Left lung (tissue), 4 donors: ENCODE measurements at regions not wholly inside any gene's neighbourhood (a gene's known extent, or its start where the extent isn't known, plus 50 kb on each side); places are given as distances from the start of the nearest gene placed in this dataset.

ENCODE experiments used
- ATAC-seq: fragments of 200-7000 bp; cut with Tn5 transposase; one replicate; pipeline ENCODE4 v1.9.1; 2020; ENCODE audit warnings: moderate library complexity
- DNase-seq, 4 donors: peaks; one replicate each; pipeline ENCODE4 v3.0.0-alpha.2; 2013 to 2020
- H3K27ac ChIP-seq, 2 donors: fragments of 200-600 bp; sonication (generic) in 1 of 2; one replicate each; pipeline versions ENCODE4 v1.5.0 to v1.8.0; 2020 to 2021
- H3K27me3 ChIP-seq, 2 donors: fragments of 200-600 bp; sonication (generic) in 1 of 2; one replicate each; pipeline versions ENCODE4 v1.5.0 to v1.8.0; 2020 to 2021
- H3K36me3 ChIP-seq, 2 donors: fragments of 200-600 bp; sonication (generic) in 1 of 2; one replicate each; pipeline versions ENCODE4 v1.5.0 to v1.8.0; 2020 to 2021
- H3K4me1 ChIP-seq, 2 donors: fragments of 200-600 bp; one replicate each; pipeline ENCODE4 v1.8.0; 2021
- H3K4me3 ChIP-seq, 2 donors: fragments of 200-600 bp; sonication (generic) in 1 of 2; one replicate each; pipeline versions ENCODE4 v1.5.0 to v1.8.0; 2020 to 2021; ENCODE audit warnings: mild to moderate bottlenecking in 1 of 2
- H3K9me3 ChIP-seq, 2 donors: fragments of 200-600 bp; sonication (generic) in 1 of 2; one replicate each; pipeline versions ENCODE4 v1.5.0 to v1.8.0; 2020 to 2021
- intact Hi-C, 2 donors: fragments of 100-400 bp; cut with DNase I; formaldehyde crosslinking; loops; one replicate each; pipeline versions ENCODE4 v1.11.2 to v1.14.2; 2022
- TF ChIP-seq, protein P1 (sequence below), 2 donors: fragments of 200-600 bp; sonication (generic) in 1 of 2; IDR thresholded peaks; one replicate each; pipeline versions ENCODE4 v1.5.0 to v1.8.0; 2021; ENCODE audit warnings: antibody characterized with exemption in 2 of 2
- donor health status: DM: no; HTN: yes; CAD: no.
- donor health status: DM: no; HTN: no; CAD: no.

DNA sequence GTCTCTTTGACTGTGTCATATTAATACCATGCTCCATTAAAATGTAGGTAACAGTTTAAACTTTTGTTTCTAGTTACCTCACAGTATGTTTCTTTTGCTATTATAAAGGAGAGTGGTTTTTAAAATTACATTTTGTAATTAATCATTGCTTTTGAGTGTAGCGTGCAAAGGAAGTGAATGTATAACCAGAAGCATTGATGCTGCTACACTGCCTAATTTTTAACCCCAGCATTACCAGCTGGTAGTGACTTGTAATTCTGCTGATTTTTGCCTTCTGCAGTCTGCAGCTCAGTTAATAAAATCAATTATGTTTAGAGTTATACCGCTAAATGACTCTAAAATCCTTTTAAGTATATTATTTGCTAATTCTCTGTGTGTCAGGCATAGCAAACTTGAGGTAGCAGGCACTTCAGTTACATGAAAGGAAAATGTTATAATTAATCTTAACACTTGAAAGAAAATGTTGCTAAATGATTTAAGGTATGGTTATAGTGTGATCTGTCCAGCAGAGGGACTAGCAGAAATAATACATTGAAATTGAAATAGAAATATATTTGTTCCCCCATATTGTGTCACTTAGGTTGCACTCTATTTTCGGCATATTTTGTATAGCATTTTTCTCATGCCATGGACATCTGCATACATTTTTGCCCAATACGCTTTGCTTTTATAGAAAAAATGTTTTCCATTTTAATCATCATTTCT is 388.5 kb downstream of the CNTNAP4 start:
- no peak for ATAC-seq

DNA sequence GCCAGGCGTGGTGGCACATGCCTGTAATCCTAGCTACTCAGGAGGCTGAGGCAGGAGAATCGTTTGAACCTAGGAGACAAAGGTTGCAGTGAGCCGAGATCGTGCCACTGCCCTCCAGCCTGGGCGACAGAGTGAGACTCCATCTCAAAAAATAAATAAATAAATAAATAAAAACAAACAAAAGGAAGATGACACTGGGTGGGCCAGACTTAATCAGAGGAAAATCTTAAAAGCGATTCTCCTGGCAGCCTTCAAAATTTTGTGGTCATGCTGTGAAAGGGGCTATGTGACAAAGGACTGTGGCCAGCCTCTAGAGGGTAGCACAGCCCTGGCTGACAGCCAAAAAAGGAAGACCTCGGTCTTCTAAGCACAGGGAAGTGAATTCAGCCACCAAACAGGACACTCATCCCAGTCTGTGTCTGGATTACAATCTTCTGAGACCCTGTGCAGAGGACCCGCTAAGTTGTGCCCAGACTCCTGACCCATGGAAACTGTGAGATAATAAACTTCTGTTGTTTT is 391.1 kb downstream of the CNTNAP4 start:
- no peak overlapping the region for H3K27ac ChIP-seq
- no peaks in the 10 kb centered on the region for H3K36me3 ChIP-seq
- H3K4me1 ChIP-seq, result no peaks in the 10 kb centered on the region
- H3K4me3 ChIP-seq, result no peak overlapping the region
- intact Hi-C loops, result no loop called here
- no peaks in the 10 kb centered on the region for H3K9me3 ChIP-seq
- ATAC-seq (no peak), DNase-seq (no peak)
- TF ChIP-seq, protein P1, sequence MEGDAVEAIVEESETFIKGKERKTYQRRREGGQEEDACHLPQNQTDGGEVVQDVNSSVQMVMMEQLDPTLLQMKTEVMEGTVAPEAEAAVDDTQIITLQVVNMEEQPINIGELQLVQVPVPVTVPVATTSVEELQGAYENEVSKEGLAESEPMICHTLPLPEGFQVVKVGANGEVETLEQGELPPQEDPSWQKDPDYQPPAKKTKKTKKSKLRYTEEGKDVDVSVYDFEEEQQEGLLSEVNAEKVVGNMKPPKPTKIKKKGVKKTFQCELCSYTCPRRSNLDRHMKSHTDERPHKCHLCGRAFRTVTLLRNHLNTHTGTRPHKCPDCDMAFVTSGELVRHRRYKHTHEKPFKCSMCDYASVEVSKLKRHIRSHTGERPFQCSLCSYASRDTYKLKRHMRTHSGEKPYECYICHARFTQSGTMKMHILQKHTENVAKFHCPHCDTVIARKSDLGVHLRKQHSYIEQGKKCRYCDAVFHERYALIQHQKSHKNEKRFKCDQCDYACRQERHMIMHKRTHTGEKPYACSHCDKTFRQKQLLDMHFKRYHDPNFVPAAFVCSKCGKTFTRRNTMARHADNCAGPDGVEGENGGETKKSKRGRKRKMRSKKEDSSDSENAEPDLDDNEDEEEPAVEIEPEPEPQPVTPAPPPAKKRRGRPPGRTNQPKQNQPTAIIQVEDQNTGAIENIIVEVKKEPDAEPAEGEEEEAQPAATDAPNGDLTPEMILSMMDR (IDR thresholded peaks at IDR 0.05), result no peak
- no peaks in the 10 kb centered on the region for H3K27me3 ChIP-seq

More for the DNA sequence above, 388.5 kb downstream of the CNTNAP4 start:
- no peak for DNase-seq
- H3K4me3 ChIP-seq, result no peak overlapping the region
- no peaks in the 10 kb centered on the region for H3K27me3 ChIP-seq
- TF ChIP-seq, protein P1 (IDR thresholded peaks at IDR 0.05), result no peak
- intact Hi-C loops, result no loop called here
- no peak overlapping the region for H3K27ac ChIP-seq
- no peaks in the 10 kb centered on the region for H3K36me3 ChIP-seq
- no peaks in the 10 kb centered on the region for H3K9me3 ChIP-seq
- H3K4me1 ChIP-seq, result no peaks in the 10 kb centered on the region

DNA sequence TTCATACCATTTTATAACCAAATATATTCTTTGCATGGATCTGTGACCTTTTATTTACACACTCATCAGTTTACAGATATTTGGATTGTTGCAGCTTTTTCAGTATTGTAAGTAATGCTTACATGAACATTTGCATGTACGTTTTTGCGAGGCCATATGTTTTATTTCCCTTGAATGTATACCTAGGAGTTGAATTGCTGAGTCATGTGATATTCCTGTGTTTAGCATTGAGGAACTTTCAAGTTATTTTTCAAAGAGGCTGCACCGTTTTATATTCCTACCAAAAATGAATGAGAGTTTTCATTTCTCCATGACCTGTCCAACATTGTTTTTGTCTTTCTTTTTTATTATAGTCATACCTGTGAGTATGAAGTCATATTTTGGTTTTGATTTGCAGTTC is 392.1 kb downstream of the CNTNAP4 start:
- DNase-seq (no peak), ATAC-seq (no peak)
- Histone ChIP-seq H3K4me1 (no peaks in the 10 kb centered on the region), H3K9me3 (no peaks in the 10 kb centered on the region), H3K4me3 (no peak overlapping the region), H3K36me3 (no peaks in the 10 kb centered on the region), H3K27me3 (no peaks in the 10 kb centered on the region), H3K27ac (no peak overlapping the region)
- intact Hi-C loops, result no loop called here
- TF ChIP-seq, protein P1 (IDR thresholded peaks at IDR 0.05), result no peak

DNA sequence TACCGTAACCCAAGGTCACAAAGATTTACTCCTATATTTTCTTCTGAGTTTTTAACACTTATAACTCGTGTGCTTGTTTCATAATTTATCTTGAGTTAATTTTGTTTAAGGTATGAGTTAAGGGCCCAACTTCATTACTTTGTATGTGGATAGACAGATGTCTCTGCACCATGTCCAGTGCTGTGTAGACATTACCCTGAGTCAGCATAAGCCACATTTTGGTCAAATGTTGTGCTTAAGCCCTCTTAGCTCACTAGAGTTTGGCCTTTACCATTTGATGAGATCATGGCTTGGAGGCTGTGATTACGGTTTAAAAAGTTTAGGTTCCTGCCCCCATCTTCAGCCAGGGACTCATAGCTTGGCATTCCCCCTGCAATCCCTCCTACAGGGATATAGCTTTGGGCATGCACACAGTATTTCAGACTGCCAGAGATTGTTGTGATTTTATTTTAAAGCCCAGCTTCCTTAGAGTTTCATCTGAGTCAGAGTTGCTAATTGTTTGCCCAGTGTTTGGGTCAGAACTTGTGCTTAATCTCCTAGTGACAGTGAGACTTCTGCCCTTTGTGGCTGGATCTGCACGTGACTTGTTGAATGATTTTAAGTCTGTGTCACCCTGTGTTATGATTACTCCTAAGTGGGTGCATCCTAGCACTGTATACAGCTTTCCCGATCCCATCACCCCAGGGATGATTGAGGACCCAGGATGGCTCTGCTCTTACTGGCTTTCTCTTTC is 393.1 kb downstream of the CNTNAP4 start:
- ATAC-seq, result no peak
- DNase-seq, result no peak
- Histone ChIP-seq H3K4me1 (no peaks in the 10 kb centered on the region), H3K36me3 (no peaks in the 10 kb centered on the region), H3K4me3 (no peak overlapping the region), H3K27me3 (no peaks in the 10 kb centered on the region), H3K27ac (no peak overlapping the region), H3K9me3 (no peaks in the 10 kb centered on the region)
- TF ChIP-seq, protein P1 (IDR thresholded peaks at IDR 0.05), result no peak
- intact Hi-C loops, result no loop called here

DNA sequence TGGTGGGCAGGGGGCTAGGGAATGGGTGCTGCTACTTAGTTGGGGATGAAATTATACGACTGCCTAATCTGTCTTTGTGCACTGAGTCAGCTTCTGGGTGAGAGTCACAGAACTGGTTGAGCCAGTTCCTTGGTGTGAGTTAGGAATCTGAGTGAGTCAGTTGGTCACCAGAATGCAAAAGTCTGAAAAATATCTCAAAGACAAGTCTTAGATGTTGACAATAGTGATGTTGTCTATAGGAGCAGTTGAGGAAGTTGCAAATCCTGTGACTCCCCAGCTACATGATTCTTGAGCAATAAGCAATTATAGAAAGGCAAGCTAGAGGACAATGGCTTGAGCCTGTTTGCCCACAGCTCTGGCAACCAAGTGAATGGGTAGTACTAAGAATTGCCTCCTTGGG is 399.2 kb downstream of the CNTNAP4 start:
- Histone ChIP-seq H3K27ac (no peak overlapping the region), H3K9me3 (peaks cover 0 to 7% of the 10 kb centered on the region in 2 donors), H3K36me3 (no peaks in the 10 kb centered on the region), H3K27me3 (no peaks in the 10 kb centered on the region), H3K4me3 (no peak overlapping the region), H3K4me1 (no peaks in the 10 kb centered on the region)
- TF ChIP-seq, protein P1 (IDR thresholded peaks at IDR 0.05), result no peak
- peak; percentile 71 for ATAC-seq
- no peak for DNase-seq
- intact Hi-C loops, result no loop called here
